ENCODE measurements at regions not wholly inside any gene's neighbourhood (a gene's known extent, or its start where the extent isn't known, plus 50 kb on each side); places are given as distances from the start of the nearest gene placed in this dataset.

DNA sequence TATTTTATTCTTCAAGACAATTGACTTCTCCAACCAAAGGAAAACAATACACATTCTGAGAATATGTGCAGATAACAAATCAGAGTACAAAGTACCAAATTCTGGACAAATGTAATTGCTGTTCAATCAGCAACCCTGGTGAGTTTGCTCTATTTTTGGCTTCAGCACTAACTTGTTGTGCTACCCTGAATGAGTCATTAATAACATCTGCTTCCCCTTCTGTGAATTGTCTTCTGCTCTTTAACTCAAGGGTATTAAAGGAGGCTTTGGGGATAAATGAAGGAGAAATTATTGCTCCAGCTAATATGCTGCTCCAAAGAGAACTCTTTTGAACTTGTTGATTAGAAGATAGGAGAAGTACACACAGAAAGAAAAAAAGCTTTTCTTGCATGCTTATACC is 459.3 kb downstream of the HTR7 start:
- FAIRE-seq (no peak), DNase-seq (ENCODE audit: low read depth in 1 of 2, low spot score in 1 of 2) (no peak), ATAC-seq (no peak)
- no peak overlapping the region for H3K4me3 ChIP-seq
- ChIA-PET POLR2A (no interaction called here), CTCF (no interaction called here)
- no peaks in the 10 kb centered on the region for H3K4me1 ChIP-seq
- no peak overlapping the region for H3K4me2 ChIP-seq
- H3K9me3 ChIP-seq = no peaks in the 10 kb centered on the region
- no peak overlapping the region for H3K27ac ChIP-seq
- TF ChIP-seq, protein P1, sequence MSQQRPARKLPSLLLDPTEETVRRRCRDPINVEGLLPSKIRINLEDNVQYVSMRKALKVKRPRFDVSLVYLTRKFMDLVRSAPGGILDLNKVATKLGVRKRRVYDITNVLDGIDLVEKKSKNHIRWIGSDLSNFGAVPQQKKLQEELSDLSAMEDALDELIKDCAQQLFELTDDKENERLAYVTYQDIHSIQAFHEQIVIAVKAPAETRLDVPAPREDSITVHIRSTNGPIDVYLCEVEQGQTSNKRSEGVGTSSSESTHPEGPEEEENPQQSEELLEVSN (IDR thresholded peaks at IDR 0.05; ENCODE audit: borderline replicate concordance, low read depth) = no peak

DNA sequence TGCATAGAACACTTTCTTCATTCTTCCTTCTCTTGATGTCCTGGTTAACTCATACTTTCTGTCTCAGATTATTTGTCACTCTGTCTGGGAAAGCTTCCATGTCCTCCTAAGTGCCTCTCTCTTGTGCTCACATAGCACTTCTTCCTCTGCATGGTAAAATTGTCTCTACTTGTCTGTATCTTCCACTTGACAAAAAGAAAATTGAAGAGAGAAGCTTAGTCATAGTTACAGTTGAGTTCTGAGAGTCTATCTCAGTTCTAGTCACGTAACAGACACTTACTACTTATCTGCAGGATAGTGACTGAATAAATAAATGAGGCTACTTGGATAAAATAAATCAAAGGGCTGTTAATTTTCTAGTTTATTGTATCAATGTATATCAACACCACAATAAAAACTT is 458.1 kb downstream of the HTR7 start:
- Histone ChIP-seq H3K4me1 (no peaks in the 10 kb centered on the region), H3K4me2 (no peak overlapping the region), H3K27ac (no peak overlapping the region), H3K4me3 (no peak overlapping the region), H3K9me3 (no peaks in the 10 kb centered on the region)
- TF ChIP-seq FOSL2 (IDR thresholded peaks at IDR 0.05) (no peak), FOSL2 (CRISPR knock-in tag; IDR thresholded peaks at IDR 0.05) (no peak), ZSCAN20 (CRISPR knock-in tag; IDR thresholded peaks at IDR 0.05) (no peak), ZC3H11A (IDR thresholded peaks at IDR 0.05) (no peak), HOXB13 (CRISPR knock-in tag; IDR thresholded peaks at IDR 0.05; ENCODE audit: low read depth) (no peak), ZFP36 (IDR thresholded peaks at IDR 0.05; ENCODE audit: borderline replicate concordance, partially characterized antibody) (no peak), NR3C1 (IDR thresholded peaks at IDR 0.05) (no peak), JUN (IDR thresholded peaks at IDR 0.05) (no peak), CBX2 (IDR thresholded peaks at IDR 0.05; ENCODE audit: borderline replicate concordance, low read depth) (no peak), MYC (IDR thresholded peaks at IDR 0.05; ENCODE audit: borderline replicate concordance, low read length) (no peak), FOSB (CRISPR knock-in tag; IDR thresholded peaks at IDR 0.05) (no peak), CEBPB (IDR thresholded peaks at IDR 0.05) (no peak)
- FAIRE-seq = no peak
- CTCF ChIA-PET = no interaction called here
- DNase-seq (ENCODE audit: low read depth in 1 of 2, low spot score in 1 of 2) = no peak
- ATAC-seq = no peak
- 18% methylated on average over 1 of the region's 1 CpG for WGBS (ENCODE audit: missing lambda C conversion rate)
- POLR2A ChIA-PET = no interaction called here

DNA sequence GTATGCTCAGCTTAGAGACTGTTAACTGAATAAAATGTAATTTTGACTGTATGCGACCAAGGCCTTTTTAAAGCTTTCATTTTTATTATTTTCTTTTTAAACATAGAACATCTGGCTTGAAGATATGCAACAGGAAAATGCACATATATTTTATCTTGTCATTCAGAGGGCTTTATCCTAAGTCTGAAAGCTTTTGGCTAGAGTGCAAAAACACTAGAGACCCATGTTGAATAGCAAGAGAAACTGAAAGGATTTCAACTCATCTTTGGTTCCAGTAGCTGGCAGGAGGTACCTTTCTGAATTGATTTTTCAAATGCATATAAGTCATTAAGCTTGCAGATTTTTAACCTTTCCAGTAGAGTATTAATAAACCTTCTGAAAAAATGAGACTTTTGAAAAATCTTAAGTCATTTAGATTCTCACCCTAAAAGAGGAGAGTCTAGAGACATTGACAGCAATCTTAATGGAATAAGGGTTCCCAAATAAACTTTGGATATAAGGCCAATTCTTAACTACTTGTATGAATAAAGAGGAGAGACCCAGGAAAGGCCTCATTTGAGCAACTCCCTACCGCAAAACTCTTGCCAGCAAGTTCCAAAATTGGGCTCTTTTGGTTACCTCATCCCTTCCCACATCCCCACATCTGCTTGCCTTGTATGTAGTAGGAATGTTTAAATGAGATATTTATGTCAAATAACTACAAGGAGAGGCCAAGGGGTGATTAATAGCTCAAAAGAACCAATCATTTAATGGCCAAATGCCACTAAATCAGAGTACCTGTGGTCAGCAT is 454.4 kb downstream of the HTR7 start:
- Histone ChIP-seq H3K4me1 (no peaks in the 10 kb centered on the region), H3K27ac (no peak overlapping the region), H3K4me3 (no peak overlapping the region), H3K4me2 (no peak overlapping the region), H3K9me3 (no peaks in the 10 kb centered on the region)
- no peak for TF ChIP-seq CHD2 (IDR thresholded peaks at IDR 0.05; ENCODE audit: low read length, partially characterized antibody)
- TF ChIP-seq HOXA7 (CRISPR knock-in tag; IDR thresholded peaks at IDR 0.05) = no peak
- TF ChIP-seq, protein P2, sequence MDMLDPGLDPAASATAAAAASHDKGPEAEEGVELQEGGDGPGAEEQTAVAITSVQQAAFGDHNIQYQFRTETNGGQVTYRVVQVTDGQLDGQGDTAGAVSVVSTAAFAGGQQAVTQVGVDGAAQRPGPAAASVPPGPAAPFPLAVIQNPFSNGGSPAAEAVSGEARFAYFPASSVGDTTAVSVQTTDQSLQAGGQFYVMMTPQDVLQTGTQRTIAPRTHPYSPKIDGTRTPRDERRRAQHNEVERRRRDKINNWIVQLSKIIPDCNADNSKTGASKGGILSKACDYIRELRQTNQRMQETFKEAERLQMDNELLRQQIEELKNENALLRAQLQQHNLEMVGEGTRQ (IDR thresholded peaks at IDR 0.05) = no peak
- TF ChIP-seq, protein P3, sequence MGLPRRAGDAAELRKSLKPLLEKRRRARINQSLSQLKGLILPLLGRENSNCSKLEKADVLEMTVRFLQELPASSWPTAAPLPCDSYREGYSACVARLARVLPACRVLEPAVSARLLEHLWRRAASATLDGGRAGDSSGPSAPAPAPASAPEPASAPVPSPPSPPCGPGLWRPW (IDR thresholded peaks at IDR 0.05) = no peak
- TF ChIP-seq RFX5 (IDR thresholded peaks at IDR 0.05) = no peak
- TF ChIP-seq, protein P4, sequence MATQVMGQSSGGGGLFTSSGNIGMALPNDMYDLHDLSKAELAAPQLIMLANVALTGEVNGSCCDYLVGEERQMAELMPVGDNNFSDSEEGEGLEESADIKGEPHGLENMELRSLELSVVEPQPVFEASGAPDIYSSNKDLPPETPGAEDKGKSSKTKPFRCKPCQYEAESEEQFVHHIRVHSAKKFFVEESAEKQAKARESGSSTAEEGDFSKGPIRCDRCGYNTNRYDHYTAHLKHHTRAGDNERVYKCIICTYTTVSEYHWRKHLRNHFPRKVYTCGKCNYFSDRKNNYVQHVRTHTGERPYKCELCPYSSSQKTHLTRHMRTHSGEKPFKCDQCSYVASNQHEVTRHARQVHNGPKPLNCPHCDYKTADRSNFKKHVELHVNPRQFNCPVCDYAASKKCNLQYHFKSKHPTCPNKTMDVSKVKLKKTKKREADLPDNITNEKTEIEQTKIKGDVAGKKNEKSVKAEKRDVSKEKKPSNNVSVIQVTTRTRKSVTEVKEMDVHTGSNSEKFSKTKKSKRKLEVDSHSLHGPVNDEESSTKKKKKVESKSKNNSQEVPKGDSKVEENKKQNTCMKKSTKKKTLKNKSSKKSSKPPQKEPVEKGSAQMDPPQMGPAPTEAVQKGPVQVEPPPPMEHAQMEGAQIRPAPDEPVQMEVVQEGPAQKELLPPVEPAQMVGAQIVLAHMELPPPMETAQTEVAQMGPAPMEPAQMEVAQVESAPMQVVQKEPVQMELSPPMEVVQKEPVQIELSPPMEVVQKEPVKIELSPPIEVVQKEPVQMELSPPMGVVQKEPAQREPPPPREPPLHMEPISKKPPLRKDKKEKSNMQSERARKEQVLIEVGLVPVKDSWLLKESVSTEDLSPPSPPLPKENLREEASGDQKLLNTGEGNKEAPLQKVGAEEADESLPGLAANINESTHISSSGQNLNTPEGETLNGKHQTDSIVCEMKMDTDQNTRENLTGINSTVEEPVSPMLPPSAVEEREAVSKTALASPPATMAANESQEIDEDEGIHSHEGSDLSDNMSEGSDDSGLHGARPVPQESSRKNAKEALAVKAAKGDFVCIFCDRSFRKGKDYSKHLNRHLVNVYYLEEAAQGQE (IDR thresholded peaks at IDR 0.05) = no peak
- no peak for TF ChIP-seq HDAC2 (IDR thresholded peaks at IDR 0.05)
- TF ChIP-seq EHF (CRISPR knock-in tag; IDR thresholded peaks at IDR 0.05) = no peak
- TF ChIP-seq HOXB5 (CRISPR knock-in tag; IDR thresholded peaks at IDR 0.05) = no peak
- no peak for TF ChIP-seq ZNF302 (CRISPR knock-in tag; IDR thresholded peaks at IDR 0.05)
- TF ChIP-seq CHD4 (IDR thresholded peaks at IDR 0.05; ENCODE audit: borderline replicate concordance) = no peak
- no peak for TF ChIP-seq ZSCAN20 (CRISPR knock-in tag; IDR thresholded peaks at IDR 0.05)
- TF ChIP-seq, protein P5, sequence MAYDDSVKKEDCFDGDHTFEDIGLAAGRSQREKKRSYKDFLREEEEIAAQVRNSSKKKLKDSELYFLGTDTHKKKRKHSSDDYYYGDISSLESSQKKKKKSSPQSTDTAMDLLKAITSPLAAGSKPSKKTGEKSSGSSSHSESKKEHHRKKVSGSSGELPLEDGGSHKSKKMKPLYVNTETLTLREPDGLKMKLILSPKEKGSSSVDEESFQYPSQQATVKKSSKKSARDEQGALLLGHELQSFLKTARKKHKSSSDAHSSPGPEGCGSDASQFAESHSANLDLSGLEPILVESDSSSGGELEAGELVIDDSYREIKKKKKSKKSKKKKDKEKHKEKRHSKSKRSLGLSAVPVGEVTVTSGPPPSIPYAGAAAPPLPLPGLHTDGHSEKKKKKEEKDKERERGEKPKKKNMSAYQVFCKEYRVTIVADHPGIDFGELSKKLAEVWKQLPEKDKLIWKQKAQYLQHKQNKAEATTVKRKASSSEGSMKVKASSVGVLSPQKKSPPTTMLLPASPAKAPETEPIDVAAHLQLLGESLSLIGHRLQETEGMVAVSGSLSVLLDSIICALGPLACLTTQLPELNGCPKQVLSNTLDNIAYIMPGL (CRISPR knock-in tag; IDR thresholded peaks at IDR 0.05; ENCODE audit: borderline replicate concordance) = no peak
- TF ChIP-seq ZC3H11A (IDR thresholded peaks at IDR 0.05) = no peak
- no peak for TF ChIP-seq NPAS2 (CRISPR knock-in tag; IDR thresholded peaks at IDR 0.05; ENCODE audit: borderline replicate concordance)
- TF ChIP-seq ZFP36 (IDR thresholded peaks at IDR 0.05; ENCODE audit: borderline replicate concordance, partially characterized antibody) = no peak
- TF ChIP-seq FOXS1 (CRISPR knock-in tag; IDR thresholded peaks at IDR 0.05) = no peak
- CTCF ChIA-PET = no interaction called here
- DNase-seq (ENCODE audit: low read depth in 1 of 2, low spot score in 1 of 2) (no peak), FAIRE-seq (no peak), ATAC-seq (no peak)
- POLR2A ChIA-PET = no interaction called here
- WGBS (ENCODE audit: missing lambda C conversion rate) = 44% methylated on average over 2 of the region's 2 CpGs
